Glutamatergic neuron (in vitro differentiated cells): ENCODE measurements at regions not wholly inside any gene's neighbourhood (a gene's known extent, or its start where the extent isn't known, plus 50 kb on each side); places are given as distances from the start of the nearest gene placed in this dataset.

Source experiments
- DNase-seq: peaks from one replicate; pipeline ENCODE4 v3.0.0; 2022
- H3K27ac Mint-ChIP-seq: one replicate; pipeline ENCODE4 v1.8.0; 2020; ENCODE audit warnings: mild to moderate bottlenecking, mixed read lengths, inconsistent platforms; ENCODE audit not compliant: unreplicated experiment
- H3K27me3 Mint-ChIP-seq: one replicate; pipeline ENCODE4 v1.8.0; 2020; ENCODE audit warnings: mild to moderate bottlenecking, moderate library complexity, mixed read lengths, inconsistent platforms; ENCODE audit not compliant: unreplicated experiment
- H3K36me3 Mint-ChIP-seq: one replicate; pipeline ENCODE4 v1.8.0; 2020; ENCODE audit warnings: mild to moderate bottlenecking, mixed read lengths, inconsistent platforms; ENCODE audit not compliant: unreplicated experiment
- H3K4me1 Mint-ChIP-seq: one replicate; pipeline ENCODE4 v1.8.0; 2020; ENCODE audit warnings: mild to moderate bottlenecking, low read depth, mixed read lengths, inconsistent platforms; ENCODE audit not compliant: unreplicated experiment
- H3K4me3 Mint-ChIP-seq: one replicate; pipeline ENCODE4 v1.8.0; 2020; ENCODE audit warnings: mild to moderate bottlenecking, mixed read lengths, inconsistent platforms; ENCODE audit not compliant: unreplicated experiment
- H3K9me3 Mint-ChIP-seq: one replicate; pipeline ENCODE4 v1.8.0; 2020; ENCODE audit warnings: mild to moderate bottlenecking, moderate library complexity, mixed read lengths, inconsistent platforms; ENCODE audit not compliant: unreplicated experiment
- TF ChIP-seq, protein P1 (sequence below): fragments of 200-600 bp; sonication (generic); IDR thresholded peaks from one replicate; pipeline ENCODE4 v1.5.0; 2021; ENCODE audit not compliant: partially characterized antibody, unreplicated experiment

GRCh38 chr11:43549624-43550023 lies 130.9 kb upstream of the HSD17B12 start:
- no peak for DNase-seq
- peaks cover 8% of the 10 kb centered on the region for H3K4me1 Mint-ChIP-seq
- H3K27me3 Mint-ChIP-seq: peaks cover 6% of the 10 kb centered on the region
- H3K36me3 Mint-ChIP-seq: peaks cover 12% of the 10 kb centered on the region
- H3K4me3 Mint-ChIP-seq: no peak overlapping the region
- no peaks in the 10 kb centered on the region for H3K9me3 Mint-ChIP-seq
- H3K27ac Mint-ChIP-seq: no peak overlapping the region
- TF ChIP-seq, protein P1, sequence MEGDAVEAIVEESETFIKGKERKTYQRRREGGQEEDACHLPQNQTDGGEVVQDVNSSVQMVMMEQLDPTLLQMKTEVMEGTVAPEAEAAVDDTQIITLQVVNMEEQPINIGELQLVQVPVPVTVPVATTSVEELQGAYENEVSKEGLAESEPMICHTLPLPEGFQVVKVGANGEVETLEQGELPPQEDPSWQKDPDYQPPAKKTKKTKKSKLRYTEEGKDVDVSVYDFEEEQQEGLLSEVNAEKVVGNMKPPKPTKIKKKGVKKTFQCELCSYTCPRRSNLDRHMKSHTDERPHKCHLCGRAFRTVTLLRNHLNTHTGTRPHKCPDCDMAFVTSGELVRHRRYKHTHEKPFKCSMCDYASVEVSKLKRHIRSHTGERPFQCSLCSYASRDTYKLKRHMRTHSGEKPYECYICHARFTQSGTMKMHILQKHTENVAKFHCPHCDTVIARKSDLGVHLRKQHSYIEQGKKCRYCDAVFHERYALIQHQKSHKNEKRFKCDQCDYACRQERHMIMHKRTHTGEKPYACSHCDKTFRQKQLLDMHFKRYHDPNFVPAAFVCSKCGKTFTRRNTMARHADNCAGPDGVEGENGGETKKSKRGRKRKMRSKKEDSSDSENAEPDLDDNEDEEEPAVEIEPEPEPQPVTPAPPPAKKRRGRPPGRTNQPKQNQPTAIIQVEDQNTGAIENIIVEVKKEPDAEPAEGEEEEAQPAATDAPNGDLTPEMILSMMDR: no peak

DNA sequence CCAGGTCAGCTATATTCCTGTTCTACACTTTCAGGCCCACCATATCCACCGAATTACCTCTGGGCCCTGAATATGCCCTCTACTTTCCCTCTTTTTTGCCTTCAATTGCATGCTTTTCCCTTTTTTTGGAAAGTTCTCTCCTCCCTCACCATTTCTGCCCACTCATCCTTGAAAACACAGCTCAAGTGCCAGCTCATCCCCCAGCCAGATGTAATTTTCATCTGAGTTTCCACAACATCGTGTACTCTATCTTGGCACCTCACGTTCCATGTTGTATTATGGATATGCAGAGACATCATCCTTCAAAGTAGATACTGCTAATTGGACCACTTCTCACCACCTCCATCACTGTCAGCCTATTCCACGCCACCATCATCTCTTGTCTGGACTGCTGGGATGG lies 129.8 kb upstream of the HSD17B12 start:
- H3K4me3 Mint-ChIP-seq: no peak overlapping the region
- peaks cover 8% of the 10 kb centered on the region for H3K4me1 Mint-ChIP-seq
- H3K27ac Mint-ChIP-seq: no peak overlapping the region
- H3K9me3 Mint-ChIP-seq: no peaks in the 10 kb centered on the region
- DNase-seq: no peak
- peaks cover 6% of the 10 kb centered on the region for H3K36me3 Mint-ChIP-seq
- TF ChIP-seq, protein P1: no peak
- peaks cover 6% of the 10 kb centered on the region for H3K27me3 Mint-ChIP-seq

DNA sequence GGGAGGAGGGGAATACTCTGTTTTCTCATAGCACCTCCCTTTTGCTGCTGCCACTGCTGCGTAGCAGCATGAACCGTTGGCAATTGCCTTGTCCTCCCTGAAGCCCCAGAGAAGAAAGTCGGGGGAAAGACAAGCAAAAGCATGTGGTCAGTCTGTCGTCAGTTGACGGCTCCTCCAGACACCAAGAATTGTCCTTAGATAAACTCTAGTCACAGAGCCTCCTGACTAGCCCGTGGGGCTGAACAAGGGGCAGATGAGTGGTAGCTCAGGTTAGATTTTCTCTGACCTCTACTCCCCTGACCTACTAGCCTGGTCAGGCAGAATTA lies 126.4 kb upstream of the HSD17B12 start:
- TF ChIP-seq, protein P1: no peak
- no peak overlapping the region for H3K27ac Mint-ChIP-seq
- H3K4me3 Mint-ChIP-seq: no peak overlapping the region
- H3K36me3 Mint-ChIP-seq: no peaks in the 10 kb centered on the region
- no peak for DNase-seq
- no peaks in the 10 kb centered on the region for H3K9me3 Mint-ChIP-seq
- H3K27me3 Mint-ChIP-seq: peaks cover 9% of the 10 kb centered on the region
- peaks cover 34% of the 10 kb centered on the region for H3K4me1 Mint-ChIP-seq

GRCh38 chr11:43555186-43555585 lies 125.4 kb upstream of the HSD17B12 start:
- H3K4me3 Mint-ChIP-seq: peak overlapping the region; percentile 39
- H3K9me3 Mint-ChIP-seq: no peaks in the 10 kb centered on the region
- DNase-seq: no peak
- H3K27ac Mint-ChIP-seq: peak overlapping the region; percentile 40
- TF ChIP-seq, protein P1: no peak
- H3K4me1 Mint-ChIP-seq: peaks cover 39% of the 10 kb centered on the region
- H3K27me3 Mint-ChIP-seq: peaks cover 9% of the 10 kb centered on the region
- H3K36me3 Mint-ChIP-seq: no peaks in the 10 kb centered on the region

GRCh38 chr11:43555816-43556611 lies 124.5 kb upstream of the HSD17B12 start:
- TF ChIP-seq, protein P1: no peak
- Mint-ChIP-seq H3K9me3 (no peaks in the 10 kb centered on the region), H3K4me3 (peak overlapping the region; percentile 39), H3K27me3 (peaks cover 9% of the 10 kb centered on the region), H3K4me1 (peaks cover 39% of the 10 kb centered on the region), H3K36me3 (no peaks in the 10 kb centered on the region), H3K27ac (peak overlapping the region; percentile 40)
- no peak for DNase-seq
